ENCODE measurements at regions not wholly inside any gene's neighbourhood (a gene's known extent, or its start where the extent isn't known, plus 50 kb on each side); places are given as distances from the start of the nearest gene placed in this dataset.

- WGBS: 71% methylated on average over 5 of the region's 5 CpGs
- intact Hi-C loops (cut with DNase I): no loop called here
- no peak for DNase-seq (ENCODE audit: extremely low spot score)
- Histone ChIP-seq H3K4me3 (no peak overlapping the region), H3K27me3 (peaks cover 0 to 9% (median 0%) of the 10 kb centered on the region in 4 donors), H3K36me3 (no peaks in the 10 kb centered on the region), H3K9me3 (no peaks in the 10 kb centered on the region), H3K27ac (replicated peaks in 1 of 4) (no peak overlapping the region), H3K4me1 (no peaks in the 10 kb centered on the region)
- TF ChIP-seq CTCF (IDR thresholded peaks at IDR 0.05) (no peak), POLR2AphosphoS5 (IDR thresholded peaks at IDR 0.05) (no peak), POLR2A (IDR thresholded peaks at IDR 0.05; ENCODE audit: low read depth) (no peak), EP300 (IDR thresholded peaks at IDR 0.05) (no peak)
These were observed 111.6 kb downstream of the MATN1 start for GRCh38 chr1:30611741-30612309.

GRCh38 chr1:30610917-30611316 lies 112.5 kb downstream of the MATN1 start:
- no peak overlapping the region for H3K27ac ChIP-seq (replicated peaks in 1 of 4)
- no peaks in the 10 kb centered on the region for H3K4me1 ChIP-seq
- no peak overlapping the region for H3K4me3 ChIP-seq
- H3K27me3 ChIP-seq: peaks cover 0 to 13% (median 0%) of the 10 kb centered on the region in 4 donors
- H3K9me3 ChIP-seq: no peaks in the 10 kb centered on the region
- no peaks in the 10 kb centered on the region for H3K36me3 ChIP-seq
- no peak for DNase-seq (ENCODE audit: extremely low spot score)
- TF ChIP-seq CTCF (IDR thresholded peaks at IDR 0.05) (no peak), POLR2A (IDR thresholded peaks at IDR 0.05; ENCODE audit: low read depth) (no peak), POLR2AphosphoS5 (IDR thresholded peaks at IDR 0.05) (no peak), EP300 (IDR thresholded peaks at IDR 0.05) (no peak)
- intact Hi-C loops (cut with DNase I): no loop called here

- H3K4me1 ChIP-seq: no peaks in the 10 kb centered on the region
These were observed 113.4 kb downstream of the MATN1 start for GRCh38 chr1:30609999-30610345.

GRCh38 chr1:30609336-30609998 lies 113.9 kb downstream of the MATN1 start:
- intact Hi-C loops (cut with DNase I): no loop called here
- no peaks in the 10 kb centered on the region for H3K9me3 ChIP-seq
- WGBS: 73% methylated on average over 5 of the region's 9 CpGs
- no peaks in the 10 kb centered on the region for H3K4me1 ChIP-seq
- DNase-seq (ENCODE audit: extremely low spot score): no peak
- TF ChIP-seq CTCF (IDR thresholded peaks at IDR 0.05) (no peak), POLR2A (IDR thresholded peaks at IDR 0.05; ENCODE audit: low read depth) (no peak), EP300 (IDR thresholded peaks at IDR 0.05) (no peak), POLR2AphosphoS5 (IDR thresholded peaks at IDR 0.05) (no peak)
- peaks cover 0 to 19% (median 0%) of the 10 kb centered on the region in 4 donors for H3K27me3 ChIP-seq
- no peak overlapping the region for H3K27ac ChIP-seq (replicated peaks in 1 of 4)
- H3K36me3 ChIP-seq: no peaks in the 10 kb centered on the region
- H3K4me3 ChIP-seq: no peak overlapping the region

More at GRCh38 chr1:30609999-30610345, 113.4 kb downstream of the MATN1 start:
- Histone ChIP-seq H3K9me3 (no peaks in the 10 kb centered on the region), H3K27ac (replicated peaks in 1 of 4) (no peak overlapping the region), H3K27me3 (peaks cover 0 to 19% (median 0%) of the 10 kb centered on the region in 4 donors), H3K36me3 (no peaks in the 10 kb centered on the region), H3K4me3 (no peak overlapping the region)
- intact Hi-C loops (cut with DNase I): no loop called here
- TF ChIP-seq CTCF (IDR thresholded peaks at IDR 0.05): no peak
- TF ChIP-seq POLR2AphosphoS5 (IDR thresholded peaks at IDR 0.05): no peak
- no peak for TF ChIP-seq POLR2A (IDR thresholded peaks at IDR 0.05; ENCODE audit: low read depth)
- no peak for TF ChIP-seq EP300 (IDR thresholded peaks at IDR 0.05)
- no peak for DNase-seq (ENCODE audit: extremely low spot score)
- WGBS: 38% methylated on average over 1 of the region's 1 CpG

All from esophagus muscularis mucosa (tissue), 4 donors.